Retinal pigment epithelial cell (primary cell): ENCODE measurements at regions not wholly inside any gene's neighbourhood (a gene's known extent, or its start where the extent isn't known, plus 50 kb on each side); places are given as distances from the start of the nearest gene placed in this dataset.

Experiments
- DNase-seq: peaks from one replicate; pipeline ENCODE4 v3.0.0-alpha.2; 2010; ENCODE audit warnings: low read depth
- H3K4me3 ChIP-seq: 2 replicates; pipeline ENCODE4 v1.5.1; 2011; ENCODE audit warnings: mild to moderate bottlenecking, low read length, control low read depth, moderate library complexity
- CTCF ChIP-seq: conservative IDR thresholded peaks from 2 replicates; pipeline ENCODE4 v1.5.1; 2011; ENCODE audit warnings: low read depth, low read length, control low read depth, inconsistent platforms

DNA sequence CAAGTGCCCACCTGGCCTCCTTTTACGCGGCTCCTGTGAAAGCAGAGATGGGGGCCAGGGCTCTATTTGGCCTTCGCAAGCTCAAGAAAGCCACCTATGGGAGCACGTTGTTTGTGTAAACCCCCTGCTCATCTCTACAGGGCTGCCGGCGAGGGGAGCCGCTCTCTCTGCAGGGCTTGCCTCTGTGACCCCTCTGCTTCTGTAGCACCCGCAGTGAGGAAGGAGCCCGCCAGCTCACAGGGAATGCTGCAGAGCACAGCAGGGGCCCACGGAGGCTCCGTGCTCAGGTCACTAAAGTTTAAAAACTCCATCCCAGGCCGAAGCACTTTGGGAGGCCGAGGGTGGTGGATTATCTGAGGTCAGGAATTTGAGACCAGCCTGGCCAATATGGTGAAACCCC, 376.8 kb downstream of the IRX2 start:
- H3K4me3 ChIP-seq = no peak overlapping the region
- no peak for DNase-seq
- no peak for TF ChIP-seq CTCF

DNA sequence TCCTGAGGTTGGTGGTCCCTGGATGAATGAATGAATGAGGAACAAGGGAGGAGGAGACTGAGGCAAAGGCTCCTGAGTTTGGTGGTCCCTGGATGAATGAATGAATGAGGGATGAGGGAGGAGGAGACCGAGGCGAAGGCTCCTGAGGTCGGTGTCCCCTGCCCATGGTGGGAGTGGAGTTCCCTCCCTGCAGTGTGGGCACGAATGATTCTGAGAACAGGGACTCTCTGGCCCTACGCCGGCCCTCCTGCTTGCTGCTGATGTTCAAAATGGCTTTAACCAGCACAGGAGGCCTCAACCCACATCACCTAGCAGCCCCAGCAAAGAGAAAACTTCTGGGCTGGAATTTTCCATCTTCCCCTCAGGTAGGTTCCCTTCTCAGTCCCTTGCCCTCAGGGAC, 377.8 kb downstream of the IRX2 start:
- H3K4me3 ChIP-seq = no peak overlapping the region
- no peak for TF ChIP-seq CTCF
- DNase-seq = no peak

GRCh38 chr5:2371419-2371710, 380.1 kb downstream of the IRX2 start:
- no peak overlapping the region for H3K4me3 ChIP-seq
- no peak for DNase-seq
- TF ChIP-seq CTCF = no peak

DNA sequence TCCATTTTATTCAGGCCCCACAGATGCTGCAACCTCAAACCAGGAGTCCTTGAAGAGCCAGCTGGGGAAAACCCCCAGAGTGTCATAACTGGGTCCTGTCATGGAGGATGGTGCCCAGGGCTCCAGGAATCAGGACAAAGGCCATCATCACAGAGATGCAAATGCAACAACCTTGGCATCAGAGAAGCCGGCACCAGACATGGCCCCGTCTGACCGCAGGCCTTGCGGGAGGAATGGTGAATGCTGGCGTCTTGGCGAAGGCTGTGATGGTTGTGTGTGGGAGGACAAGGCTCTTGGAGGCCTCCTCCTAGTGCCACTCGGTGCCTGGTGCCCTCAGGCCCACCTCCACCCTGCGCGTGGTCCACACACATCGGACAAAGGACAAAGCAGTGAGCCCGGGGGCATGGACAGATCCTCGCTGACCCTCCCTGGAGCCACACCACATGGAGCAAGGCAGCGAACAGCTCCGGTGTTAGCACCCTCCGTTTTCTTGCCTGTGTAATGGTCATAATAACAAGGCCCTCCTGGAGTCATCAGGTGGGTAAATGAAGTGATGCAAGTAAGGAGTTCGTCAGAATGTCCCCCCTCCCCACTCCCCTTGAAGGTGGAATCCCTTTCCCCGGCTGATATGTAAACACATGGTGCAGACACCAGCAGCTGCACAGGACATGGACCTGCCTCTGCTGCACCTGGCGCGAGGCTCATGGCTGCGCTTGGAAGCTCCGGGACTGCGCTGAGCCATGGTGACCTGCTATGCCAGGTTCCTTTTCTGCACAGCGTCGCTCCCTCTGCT, 380.7 kb downstream of the IRX2 start:
- DNase-seq = no peak
- no peak overlapping the region for H3K4me3 ChIP-seq
- TF ChIP-seq CTCF = no peak

DNA sequence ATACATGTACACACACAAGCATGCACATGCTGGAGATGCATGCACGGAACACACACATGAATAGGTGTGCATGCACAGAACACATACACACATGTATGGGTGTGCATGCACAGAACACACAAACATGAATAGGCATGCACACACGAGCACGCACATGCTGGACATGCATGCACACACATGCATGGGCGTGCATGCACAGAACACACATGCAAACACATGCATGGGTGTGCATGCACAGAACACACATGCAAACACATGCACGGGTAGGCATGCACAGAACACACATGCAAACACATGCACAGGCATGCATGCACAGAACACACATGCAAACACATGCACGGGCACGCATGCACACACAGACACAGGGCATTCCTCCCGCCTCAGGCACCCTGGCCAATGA, 382.3 kb downstream of the IRX2 start:
- no peak overlapping the region for H3K4me3 ChIP-seq
- no peak for TF ChIP-seq CTCF
- DNase-seq = no peak

GRCh38 chr5:2366816-2367215, 384.7 kb downstream of the IRX2 start:
- DNase-seq = no peak
- TF ChIP-seq CTCF = no peak

DNA sequence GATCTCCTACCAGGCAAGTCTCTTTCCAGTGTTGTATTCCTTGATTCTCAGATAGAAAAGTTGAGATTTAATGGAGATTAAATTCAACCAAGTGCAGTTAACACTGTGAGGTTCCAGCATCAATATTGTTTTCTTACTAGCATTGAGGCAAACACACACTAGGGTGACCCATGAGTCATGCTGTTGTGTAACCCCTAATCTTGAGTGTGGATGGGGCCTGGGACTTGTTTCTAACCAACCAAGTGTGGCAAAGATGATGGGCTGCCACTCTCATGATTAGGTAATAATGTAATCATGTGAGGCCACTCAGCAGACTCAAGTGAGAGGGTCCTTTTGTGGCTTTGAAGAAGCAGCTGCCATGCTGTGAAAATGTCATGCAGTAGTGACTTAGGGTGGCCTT, 394.2 kb downstream of the IRX2 start:
- no peak for DNase-seq
- TF ChIP-seq CTCF = no peak
- no peak overlapping the region for H3K4me3 ChIP-seq

More at GRCh38 chr5:2366816-2367215, 384.7 kb downstream of the IRX2 start:
- no peak overlapping the region for H3K4me3 ChIP-seq
